Stromal cell of bone marrow (primary cell): ENCODE measurements at regions not wholly inside any gene's neighbourhood (a gene's known extent, or its start where the extent isn't known, plus 50 kb on each side); places are given as distances from the start of the nearest gene placed in this dataset.
"Not testable (repeated sequence)": the region's sequence is repeated elsewhere in the genome, so short reads cannot be mapped to it uniquely, and the experiment has no call there.

Experiments
- DNase-seq: peaks from one replicate; pipeline ENCODE4 v3.0.0-alpha.2; 2012; ENCODE audit warnings: low read depth

DNA sequence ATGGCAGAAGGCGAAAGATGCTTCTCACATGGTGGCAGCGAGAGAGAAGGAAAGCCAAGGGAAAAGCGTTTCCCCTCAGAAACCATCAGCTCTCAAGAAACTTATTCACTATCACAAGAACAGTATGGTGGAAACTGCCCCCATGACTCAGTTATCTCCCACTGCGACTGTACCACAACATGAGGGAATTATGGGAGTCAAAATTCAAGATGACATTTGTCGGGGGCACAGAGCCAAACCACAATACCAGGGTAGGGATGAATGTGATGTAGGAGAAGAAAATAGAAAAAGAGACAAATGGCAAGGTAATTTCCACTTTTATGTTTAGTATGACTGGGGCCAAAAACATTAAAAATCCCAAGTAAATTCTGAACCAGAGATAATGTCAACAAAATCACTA, 216.8 kb downstream of the TRIM36 start:
- no peak for DNase-seq

DNA sequence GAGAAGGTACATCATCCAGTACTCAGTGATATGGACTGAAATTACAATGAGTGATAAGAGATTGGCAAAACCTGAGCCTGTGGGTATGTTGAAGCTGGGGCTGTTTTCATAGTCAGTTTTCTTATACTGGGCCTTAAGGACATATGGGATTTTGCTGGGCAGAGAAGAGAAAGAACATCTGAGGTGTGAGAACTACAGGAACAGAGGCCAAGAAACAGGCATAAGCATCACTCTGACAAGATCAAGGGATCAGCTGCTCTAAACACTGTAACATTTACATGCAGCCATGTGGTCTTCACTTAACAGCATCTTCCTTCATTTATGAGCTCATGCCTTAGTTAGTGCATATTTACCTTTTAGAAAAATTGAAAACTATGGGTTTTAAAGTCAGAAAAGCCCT, 220.0 kb downstream of the TRIM36 start:
- DNase-seq, result no peak

DNA sequence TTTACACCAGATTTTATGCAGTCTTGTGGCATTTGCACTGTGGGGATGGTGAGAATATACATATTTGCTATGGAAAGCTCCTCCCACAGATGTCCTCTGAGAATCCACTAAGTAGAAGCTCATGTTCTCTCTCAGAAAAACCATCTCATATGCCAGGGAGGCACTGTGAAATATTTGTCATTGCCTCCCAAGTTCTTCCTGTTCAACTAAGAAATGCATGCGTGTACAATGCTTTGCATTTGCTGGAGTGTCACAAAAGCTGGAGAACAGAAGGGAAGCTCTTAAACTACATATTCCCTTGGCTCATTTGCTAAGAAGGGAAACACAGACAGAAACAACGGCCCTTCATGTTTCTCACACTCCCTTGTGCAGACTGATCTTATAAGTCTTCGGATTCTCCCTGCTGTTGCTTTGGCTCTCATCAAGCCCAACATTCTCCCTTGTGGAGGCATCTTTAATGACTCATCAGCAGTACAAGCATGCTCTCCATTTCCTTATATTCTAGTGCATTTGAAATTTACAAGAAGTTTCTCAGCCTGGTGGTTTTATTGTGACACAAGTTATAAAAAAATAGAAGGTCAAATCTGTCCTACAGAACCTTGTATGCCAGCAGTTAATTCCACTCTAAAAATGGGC, 220.6 kb downstream of the TRIM36 start:
- DNase-seq, result no peak

- no peak for DNase-seq
Observed at GRCh38 chr5:114948363-114948762, 221.3 kb downstream of the TRIM36 start.

DNA sequence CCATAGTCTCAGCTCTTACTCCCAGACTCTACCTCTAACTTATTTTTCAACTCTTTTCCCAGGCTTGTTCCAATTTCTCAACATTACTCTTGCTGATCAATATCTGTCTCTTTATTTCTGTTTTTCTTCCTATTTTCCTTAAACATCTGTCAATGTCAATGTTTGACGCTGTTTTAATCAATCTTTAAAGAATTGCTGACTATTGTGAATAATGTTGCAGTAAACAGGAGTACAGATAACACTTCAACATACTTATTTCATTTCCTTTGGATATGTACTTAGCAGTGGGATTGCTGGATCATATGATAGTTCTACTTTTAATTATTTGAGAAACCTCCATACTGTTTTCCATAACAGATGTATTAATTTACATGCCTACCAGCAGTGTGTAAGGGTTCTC, 229.0 kb downstream of the TRIM36 start:
- no peak for DNase-seq

- no peak for DNase-seq
Observed at GRCh38 chr5:114935490-114935889, 234.2 kb downstream of the TRIM36 start.

GRCh38 chr5:114928644-114929462, 240.9 kb downstream of the TRIM36 start:
- DNase-seq, result no peak

- DNase-seq, result no peak
Observed at GRCh38 chr5:114924769-114925168, 244.9 kb downstream of the TRIM36 start.

DNA sequence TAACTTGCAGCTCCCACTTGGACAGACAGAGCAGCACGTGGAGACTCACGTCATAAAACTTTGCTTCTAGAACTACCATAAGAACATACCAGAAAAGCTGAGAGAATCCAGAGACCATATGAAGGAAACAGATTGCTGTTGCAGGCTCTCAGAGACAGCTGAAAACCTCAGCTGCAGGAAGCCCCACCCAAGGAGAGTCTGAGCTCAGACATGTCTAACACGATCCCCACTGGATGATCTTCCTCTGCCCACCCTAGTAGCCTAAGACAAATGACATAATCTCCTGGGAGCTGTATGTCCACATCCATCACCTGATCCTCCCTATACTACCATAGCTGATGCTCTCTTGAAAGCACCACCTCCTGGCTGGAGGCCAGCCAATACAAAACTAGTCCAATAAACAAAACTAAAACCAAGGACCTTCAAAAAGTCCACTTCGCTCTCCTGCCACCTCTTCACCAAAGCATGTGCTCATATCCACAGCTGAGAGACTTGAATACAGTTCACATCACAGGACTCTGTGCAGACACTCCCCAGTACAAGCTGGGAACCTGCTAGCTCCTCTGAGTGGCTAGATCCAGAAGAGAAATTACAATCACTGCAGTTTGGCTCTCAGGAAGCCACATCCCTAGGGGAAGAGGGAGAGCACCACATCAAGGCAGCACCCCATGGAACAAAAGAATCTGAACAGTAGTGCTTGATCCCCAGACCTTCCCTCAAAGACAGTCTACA, 257.4 kb downstream of the TRIM36 start:
- no peak for DNase-seq

GRCh38 chr5:114910727-114911126, 259.0 kb downstream of the TRIM36 start:
- DNase-seq, result no peak

DNA sequence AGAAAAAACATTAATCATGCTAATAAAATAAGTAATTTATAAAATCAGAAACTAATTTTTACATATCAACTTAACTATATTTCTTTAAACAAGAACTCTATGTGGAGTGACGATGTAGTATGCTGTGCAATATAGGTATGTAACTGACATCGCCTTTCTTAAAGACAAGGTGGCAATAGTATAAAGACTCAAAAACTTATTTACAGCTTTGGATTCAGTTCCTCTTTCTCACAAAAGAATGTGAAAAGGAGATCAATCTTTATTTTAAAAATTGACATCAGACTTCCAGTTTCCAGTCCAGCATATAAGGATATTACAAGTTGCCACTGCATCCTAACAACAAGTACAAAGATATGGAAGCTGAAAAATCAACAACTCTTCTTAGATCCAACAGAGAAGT, 260.3 kb downstream of the TRIM36 start:
- no peak for DNase-seq

DNA sequence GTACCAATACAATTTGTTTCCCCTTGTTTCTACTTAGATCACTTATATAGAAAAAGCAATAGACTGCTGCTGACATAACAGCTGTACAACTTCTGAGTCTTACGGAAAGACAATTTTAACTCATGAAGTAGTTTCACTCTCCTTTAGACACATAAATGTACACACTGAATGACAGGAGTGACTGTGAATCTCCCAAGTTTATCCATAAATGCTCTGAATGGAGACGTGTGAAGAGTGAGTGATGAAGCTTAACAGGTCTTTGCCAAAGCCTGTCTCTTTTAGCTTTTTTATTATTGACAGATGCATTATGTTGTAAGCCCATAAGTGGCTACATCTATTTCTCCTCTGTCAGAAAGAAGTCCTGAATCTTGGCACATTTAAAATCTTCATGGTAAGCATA, 265.9 kb downstream of the TRIM36 start:
- no peak for DNase-seq

- DNase-seq, result no peak
Observed at GRCh38 chr5:114898602-114899001, 271.1 kb downstream of the TRIM36 start.

DNA sequence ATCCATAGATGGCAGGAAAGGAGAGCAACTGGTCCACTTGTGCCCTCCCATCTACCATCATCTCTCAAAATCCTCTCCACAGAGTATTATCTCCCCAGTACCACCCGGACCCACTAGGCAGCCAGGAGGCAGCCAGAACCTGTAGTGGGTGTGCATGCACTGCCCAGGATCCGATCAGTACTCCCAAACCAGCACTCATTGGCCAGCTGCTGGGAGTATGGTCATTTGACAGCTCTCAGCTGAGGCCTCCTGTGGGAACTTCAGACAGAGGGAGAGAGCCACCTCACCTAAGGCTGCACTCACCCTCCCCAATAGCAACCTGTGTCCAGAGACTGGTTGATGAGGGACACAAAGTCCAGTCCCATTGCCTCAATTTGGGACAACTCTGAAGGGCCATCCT, 286.0 kb downstream of the TRIM36 start:
- DNase-seq, result no peak

DNA sequence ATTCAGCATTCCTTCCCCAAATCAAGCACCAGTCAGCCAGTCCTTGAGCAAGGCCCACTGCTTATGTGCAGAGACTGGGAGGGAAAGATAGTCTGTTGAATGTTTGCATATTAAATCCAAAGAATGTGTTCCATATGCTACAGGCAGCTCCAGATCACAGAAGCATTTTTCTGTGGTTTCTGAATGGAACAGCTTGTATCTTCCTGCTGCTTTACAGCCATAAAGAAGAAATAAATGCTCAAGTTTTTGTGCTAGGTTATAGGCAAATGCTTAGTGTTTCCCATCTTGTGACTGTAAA, 310.3 kb downstream of the TRIM36 start:
- DNase-seq, result no peak

- DNase-seq, result no peak
Observed at GRCh38 chr5:114858665-114859437, 310.9 kb downstream of the TRIM36 start.

DNA sequence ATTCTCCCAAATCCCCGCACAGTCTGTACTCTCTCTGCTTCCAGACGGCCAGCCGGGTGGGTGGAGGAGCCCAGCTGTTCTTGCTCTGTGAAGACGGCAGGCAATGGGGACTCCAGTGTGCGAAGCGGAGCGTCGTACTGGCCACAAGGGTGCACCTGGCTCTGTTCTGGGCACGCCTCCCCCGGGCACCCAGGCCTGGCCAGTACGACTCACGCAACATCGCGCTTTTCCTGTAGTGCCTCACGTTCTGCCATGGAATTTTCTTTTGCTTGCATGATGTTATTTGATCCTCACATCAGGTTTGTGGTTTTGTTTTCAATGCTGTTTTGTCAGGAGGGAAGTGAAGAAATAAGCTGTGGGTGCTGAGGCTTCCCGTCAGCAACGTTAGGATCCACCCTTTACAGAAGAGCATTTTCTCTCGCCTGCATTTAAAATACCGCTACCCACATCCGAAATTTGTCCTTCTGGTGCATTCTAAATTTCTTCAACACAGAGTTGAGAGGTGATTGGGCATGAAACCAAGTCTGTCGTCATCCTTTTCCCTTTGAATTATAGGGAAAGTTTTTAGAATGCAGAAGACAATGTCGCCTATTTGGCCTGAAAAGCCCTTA, 311.7 kb downstream of the TRIM36 start:
- DNase-seq, result no peak

DNA sequence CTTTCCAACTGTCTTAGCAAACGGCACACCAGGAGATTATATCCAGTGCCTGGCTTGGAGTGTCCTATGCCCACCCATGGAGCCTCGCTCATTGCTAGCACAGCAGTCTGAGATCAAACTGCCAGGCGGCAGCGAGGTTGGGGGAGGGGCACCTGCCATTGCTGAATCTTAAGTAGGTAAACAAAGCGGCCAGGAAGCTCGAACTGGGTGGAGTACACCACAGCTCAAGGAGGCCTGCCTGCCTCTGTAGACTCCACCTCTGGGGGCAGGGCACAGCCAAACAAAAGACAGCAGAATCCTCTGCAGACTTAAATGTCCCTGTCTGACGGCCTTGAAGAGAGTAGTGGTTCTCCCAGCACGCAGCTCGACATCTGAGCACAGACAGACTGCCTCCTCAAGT, 325.0 kb downstream of the TRIM36 start:
- DNase-seq, result not testable (repeated sequence)

DNA sequence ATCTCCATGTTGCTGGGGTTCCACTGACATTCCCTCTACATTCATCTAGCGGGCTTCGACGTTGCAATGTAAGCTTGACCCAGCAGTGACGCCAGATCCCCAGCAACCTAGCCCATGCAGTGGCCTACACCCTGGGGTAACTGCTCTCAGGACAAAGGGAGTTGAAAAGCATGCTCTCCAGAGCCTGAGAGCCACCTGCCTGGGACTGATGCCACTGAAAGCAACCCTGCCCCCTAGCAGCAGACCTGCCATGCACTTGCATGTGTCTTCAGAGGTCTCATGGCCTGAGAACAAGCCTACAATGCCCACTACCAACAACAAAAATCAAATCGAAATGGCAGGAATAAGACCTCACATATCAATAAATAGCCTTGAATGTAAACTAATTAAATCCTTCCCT, 330.3 kb downstream of the TRIM36 start:
- DNase-seq, result no peak

GRCh38 chr5:114838937-114839336, 330.8 kb downstream of the TRIM36 start:
- no peak for DNase-seq

DNA sequence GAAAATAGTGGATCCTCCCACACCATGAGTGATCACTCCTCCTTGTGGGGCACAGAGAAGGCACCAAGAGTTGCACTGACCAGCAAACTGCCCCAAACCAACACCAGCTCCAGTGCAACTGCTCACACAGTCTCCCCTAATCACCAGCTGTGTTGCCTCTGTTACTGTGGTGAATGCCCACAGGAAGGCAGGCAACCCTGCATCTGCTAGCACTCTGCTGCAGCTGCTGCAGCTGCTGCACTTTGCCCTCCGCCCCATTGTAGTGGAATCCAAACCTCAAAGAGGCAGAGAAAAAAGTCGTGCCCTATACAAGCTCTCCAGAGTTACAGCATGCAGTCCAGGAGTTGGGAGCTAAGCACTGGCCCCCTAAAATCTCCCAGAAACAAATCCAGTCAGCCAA, 339.6 kb downstream of the TRIM36 start:
- DNase-seq, result no peak

DNA sequence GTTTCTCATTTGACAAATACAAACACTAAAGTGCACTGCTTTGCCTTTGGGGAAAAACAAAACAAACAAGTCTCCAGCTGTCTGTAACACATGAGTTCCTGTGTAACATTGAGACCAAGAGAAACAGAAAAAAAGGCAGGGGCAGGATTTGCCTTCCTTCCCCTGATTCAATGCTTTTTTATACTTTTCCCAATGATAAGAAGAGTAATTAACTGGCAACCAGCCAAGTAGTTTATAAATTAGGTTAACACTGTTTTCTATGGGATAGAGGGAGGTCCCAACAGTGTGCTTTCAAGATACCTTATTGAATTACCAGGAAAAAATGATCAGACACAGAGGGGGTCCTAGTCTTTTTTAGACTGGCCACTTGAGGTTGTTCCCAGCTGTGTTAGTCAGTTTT, 346.8 kb downstream of the TRIM36 start:
- DNase-seq, result no peak
